ENCODE measurements at regions not wholly inside any gene's neighbourhood (a gene's known extent, or its start where the extent isn't known, plus 50 kb on each side); places are given as distances from the start of the nearest gene placed in this dataset.

GRCh38 chr13:79723519-79724024 lies 242.6 kb downstream of the NDFIP2 start:
- ChIA-PET SMC1A (ENCODE audit: uncharacterized antibody, unreplicated experiment) (interaction anchor here (1.0 to 1.8 kb wide), 8 partner anchors 9 to 93 kb away, joined by 3 to 4 read pairs (median 3); no protein-coding TSS in a partner anchor), CTCF (interaction anchor here (1.5 to 1.8 kb wide), 3 partner anchors 16 to 300 kb away, joined by 3 read pairs; no protein-coding TSS in a partner anchor), RAD21 (ENCODE audit: unreplicated experiment) (interaction anchor here (1.3 kb wide), 1 partner anchor 14 kb away, joined by 3 read pairs; no protein-coding TSS in a partner anchor), POLR2A (interaction anchor here (0.6 kb wide), 1 partner anchor 1439 kb away, joined by 3 read pairs; no protein-coding TSS in a partner anchor)
- Histone ChIP-seq H4K20me1 (ENCODE audit: control insufficient read depth, insufficient read depth) (no peaks in the 10 kb centered on the region), H3K4me2 (ENCODE audit: control insufficient read depth, insufficient read depth) (no peak overlapping the region), H3K4me3 (no peak overlapping the region), H3K27me3 (replicated peaks in 1 of 2; ENCODE audit: control insufficient read depth in 2 of 2, insufficient read depth in 2 of 2, low read length in 1 of 2) (no peaks in the 10 kb centered on the region), H2AFZ (ENCODE audit: control insufficient read depth, low read depth, low read length) (no peak overlapping the region), H3K36me3 (ENCODE audit: control insufficient read depth in 2 of 2, insufficient read depth in 2 of 2, low read length in 1 of 2) (no peaks in the 10 kb centered on the region), H3K9me3 (replicated peaks; ENCODE audit: control insufficient read depth, insufficient read depth, low read length) (no peaks in the 10 kb centered on the region), H3K79me2 (ENCODE audit: control insufficient read depth, insufficient read depth, low read length) (no peaks in the 10 kb centered on the region), H3K4me1 (ENCODE audit: control insufficient read depth, insufficient read depth, low read length) (no peaks in the 10 kb centered on the region), H3K9ac (ENCODE audit: control insufficient read depth, insufficient read depth, low read length) (no peak overlapping the region), H3K27ac (ENCODE audit: control insufficient read depth, insufficient read depth) (no peak overlapping the region)
- in situ Hi-C loops (cut with MboI) = no loop called here
- no peak for DNase-seq (ENCODE audit: low read depth, low spot score)
- BruUV-seq (replicated peaks) = no TSS peak
- intact Hi-C loops (cut with micrococcal nuclease; ENCODE audit: unreplicated experiment) = no loop called here
- FAIRE-seq = no peak
- TF ChIP-seq, protein P1, sequence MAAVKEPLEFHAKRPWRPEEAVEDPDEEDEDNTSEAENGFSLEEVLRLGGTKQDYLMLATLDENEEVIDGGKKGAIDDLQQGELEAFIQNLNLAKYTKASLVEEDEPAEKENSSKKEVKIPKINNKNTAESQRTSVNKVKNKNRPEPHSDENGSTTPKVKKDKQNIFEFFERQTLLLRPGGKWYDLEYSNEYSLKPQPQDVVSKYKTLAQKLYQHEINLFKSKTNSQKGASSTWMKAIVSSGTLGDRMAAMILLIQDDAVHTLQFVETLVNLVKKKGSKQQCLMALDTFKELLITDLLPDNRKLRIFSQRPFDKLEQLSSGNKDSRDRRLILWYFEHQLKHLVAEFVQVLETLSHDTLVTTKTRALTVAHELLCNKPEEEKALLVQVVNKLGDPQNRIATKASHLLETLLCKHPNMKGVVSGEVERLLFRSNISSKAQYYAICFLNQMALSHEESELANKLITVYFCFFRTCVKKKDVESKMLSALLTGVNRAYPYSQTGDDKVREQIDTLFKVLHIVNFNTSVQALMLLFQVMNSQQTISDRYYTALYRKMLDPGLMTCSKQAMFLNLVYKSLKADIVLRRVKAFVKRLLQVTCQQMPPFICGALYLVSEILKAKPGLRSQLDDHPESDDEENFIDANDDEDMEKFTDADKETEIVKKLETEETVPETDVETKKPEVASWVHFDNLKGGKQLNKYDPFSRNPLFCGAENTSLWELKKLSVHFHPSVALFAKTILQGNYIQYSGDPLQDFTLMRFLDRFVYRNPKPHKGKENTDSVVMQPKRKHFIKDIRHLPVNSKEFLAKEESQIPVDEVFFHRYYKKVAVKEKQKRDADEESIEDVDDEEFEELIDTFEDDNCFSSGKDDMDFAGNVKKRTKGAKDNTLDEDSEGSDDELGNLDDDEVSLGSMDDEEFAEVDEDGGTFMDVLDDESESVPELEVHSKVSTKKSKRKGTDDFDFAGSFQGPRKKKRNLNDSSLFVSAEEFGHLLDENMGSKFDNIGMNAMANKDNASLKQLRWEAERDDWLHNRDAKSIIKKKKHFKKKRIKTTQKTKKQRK (IDR thresholded peaks at IDR 0.05; ENCODE audit: low read depth, low read length) = no peak
- no peak for TF ChIP-seq ZNF592 (IDR thresholded peaks at IDR 0.05)
- TF ChIP-seq, protein P2, sequence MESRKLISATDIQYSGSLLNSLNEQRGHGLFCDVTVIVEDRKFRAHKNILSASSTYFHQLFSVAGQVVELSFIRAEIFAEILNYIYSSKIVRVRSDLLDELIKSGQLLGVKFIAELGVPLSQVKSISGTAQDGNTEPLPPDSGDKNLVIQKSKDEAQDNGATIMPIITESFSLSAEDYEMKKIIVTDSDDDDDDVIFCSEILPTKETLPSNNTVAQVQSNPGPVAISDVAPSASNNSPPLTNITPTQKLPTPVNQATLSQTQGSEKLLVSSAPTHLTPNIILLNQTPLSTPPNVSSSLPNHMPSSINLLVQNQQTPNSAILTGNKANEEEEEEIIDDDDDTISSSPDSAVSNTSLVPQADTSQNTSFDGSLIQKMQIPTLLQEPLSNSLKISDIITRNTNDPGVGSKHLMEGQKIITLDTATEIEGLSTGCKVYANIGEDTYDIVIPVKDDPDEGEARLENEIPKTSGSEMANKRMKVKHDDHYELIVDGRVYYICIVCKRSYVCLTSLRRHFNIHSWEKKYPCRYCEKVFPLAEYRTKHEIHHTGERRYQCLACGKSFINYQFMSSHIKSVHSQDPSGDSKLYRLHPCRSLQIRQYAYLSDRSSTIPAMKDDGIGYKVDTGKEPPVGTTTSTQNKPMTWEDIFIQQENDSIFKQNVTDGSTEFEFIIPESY (IDR thresholded peaks at IDR 0.05) = no peak
- no peak for TF ChIP-seq IRF4 (IDR thresholded peaks at IDR 0.05; ENCODE audit: low read depth, low read length)
- TF ChIP-seq SMAD1 (IDR thresholded peaks at IDR 0.05; ENCODE audit: low read depth, partially characterized antibody) = no peak
- TF ChIP-seq ZSCAN29 (IDR thresholded peaks at IDR 0.05) = no peak
- TF ChIP-seq CHD1 (IDR thresholded peaks at IDR 0.05; ENCODE audit: low read depth, low read length) = no peak
- TF ChIP-seq IKZF2 (IDR thresholded peaks at IDR 0.05) = no peak
- TF ChIP-seq SIX5 (IDR thresholded peaks at IDR 0.05; ENCODE audit: low read depth, low read length, severe bottlenecking) = no peak
- TF ChIP-seq, protein P3, sequence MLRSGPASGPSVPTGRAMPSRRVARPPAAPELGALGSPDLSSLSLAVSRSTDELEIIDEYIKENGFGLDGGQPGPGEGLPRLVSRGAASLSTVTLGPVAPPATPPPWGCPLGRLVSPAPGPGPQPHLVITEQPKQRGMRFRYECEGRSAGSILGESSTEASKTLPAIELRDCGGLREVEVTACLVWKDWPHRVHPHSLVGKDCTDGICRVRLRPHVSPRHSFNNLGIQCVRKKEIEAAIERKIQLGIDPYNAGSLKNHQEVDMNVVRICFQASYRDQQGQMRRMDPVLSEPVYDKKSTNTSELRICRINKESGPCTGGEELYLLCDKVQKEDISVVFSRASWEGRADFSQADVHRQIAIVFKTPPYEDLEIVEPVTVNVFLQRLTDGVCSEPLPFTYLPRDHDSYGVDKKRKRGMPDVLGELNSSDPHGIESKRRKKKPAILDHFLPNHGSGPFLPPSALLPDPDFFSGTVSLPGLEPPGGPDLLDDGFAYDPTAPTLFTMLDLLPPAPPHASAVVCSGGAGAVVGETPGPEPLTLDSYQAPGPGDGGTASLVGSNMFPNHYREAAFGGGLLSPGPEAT (IDR thresholded peaks at IDR 0.05; ENCODE audit: low read depth) = no peak
- WGBS (ENCODE audit: insufficient coverage, insufficient replicate concordance, low lambda C conversion rate, missing lambda C conversion rate) = 35% methylated on average over 7 of the region's 7 CpGs
- ATAC-seq = no peak

Measured in GM12878 (cell line).